Ramos (cell line): ENCODE measurements at regions not wholly inside any gene's neighbourhood (a gene's known extent, or its start where the extent isn't known, plus 50 kb on each side); places are given as distances from the start of the nearest gene placed in this dataset.
"Not testable (repeated sequence)": the region's sequence is repeated elsewhere in the genome, so short reads cannot be mapped to it uniquely, and the experiment has no call there.

Experiments
- in situ Hi-C: fragments of 300-500 bp; cut with MboI; formaldehyde crosslinking; loops from one replicate; pipeline ENCODE4 v1.14.3; 2022; ENCODE audit warnings: low sequenced_read_pairs; ENCODE audit not compliant: unreplicated experiment

DNA sequence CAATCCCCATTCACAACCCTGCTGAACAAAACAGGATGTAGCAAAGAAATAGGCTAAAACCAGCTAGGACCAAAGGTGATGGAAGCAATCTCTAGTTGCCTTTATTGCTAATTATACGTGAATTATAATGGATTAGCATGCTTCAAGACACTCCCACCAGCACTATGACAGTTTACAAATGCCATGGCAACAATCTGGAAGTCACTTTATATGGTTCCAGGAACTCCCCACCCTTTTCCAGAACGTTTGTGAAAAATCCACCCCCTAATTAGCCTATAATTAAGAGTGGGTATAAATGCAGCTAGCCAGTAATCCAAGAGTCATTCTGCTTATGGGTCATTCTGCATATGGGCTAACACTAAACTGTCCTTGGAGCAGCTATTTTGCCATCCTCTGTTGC is 328.7 kb downstream of the FLRT2 start:
- in situ Hi-C loops = no loop called here

DNA sequence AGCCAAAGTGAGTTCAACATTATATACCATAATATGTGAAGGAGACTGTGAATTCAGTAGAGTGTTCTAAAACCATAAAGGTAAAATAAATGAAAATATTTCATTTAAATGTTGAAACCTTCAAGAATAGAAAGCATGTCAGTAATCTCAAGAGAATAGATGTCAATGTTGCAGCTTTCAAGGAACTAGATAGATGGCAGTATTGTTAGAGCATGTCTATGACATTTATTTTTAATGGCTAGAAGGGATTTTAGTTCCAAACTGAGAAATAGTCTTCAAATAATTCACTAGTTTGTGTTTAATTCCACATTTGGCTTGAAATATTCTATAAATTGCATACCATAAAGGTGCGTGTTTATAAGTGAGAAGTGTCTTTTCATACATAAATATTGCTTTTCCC is 326.5 kb downstream of the FLRT2 start:
- in situ Hi-C loops = no loop called here

- in situ Hi-C loops = no loop called here
These were observed 324.1 kb downstream of the FLRT2 start for GRCh38 chr14:85853996-85854526.

DNA sequence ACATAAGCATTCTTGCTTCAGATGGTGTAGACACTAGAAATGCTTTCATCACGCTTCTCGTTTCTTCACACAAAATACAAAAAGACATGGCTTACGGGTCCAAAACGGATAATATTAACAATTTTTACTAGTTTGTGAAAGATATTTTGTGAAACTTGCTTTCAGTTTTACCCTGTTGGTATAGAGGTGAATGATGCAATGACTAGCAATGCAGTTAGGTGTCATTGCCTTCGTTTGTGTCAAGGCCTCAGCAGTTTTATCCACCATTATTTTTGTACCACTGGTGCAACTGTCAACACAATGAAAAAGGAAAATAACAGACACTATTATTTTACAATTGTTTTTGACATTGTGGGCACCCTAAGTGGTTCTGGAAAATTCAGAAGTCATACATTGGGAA is 323.0 kb downstream of the FLRT2 start:
- in situ Hi-C loops = no loop called here

DNA sequence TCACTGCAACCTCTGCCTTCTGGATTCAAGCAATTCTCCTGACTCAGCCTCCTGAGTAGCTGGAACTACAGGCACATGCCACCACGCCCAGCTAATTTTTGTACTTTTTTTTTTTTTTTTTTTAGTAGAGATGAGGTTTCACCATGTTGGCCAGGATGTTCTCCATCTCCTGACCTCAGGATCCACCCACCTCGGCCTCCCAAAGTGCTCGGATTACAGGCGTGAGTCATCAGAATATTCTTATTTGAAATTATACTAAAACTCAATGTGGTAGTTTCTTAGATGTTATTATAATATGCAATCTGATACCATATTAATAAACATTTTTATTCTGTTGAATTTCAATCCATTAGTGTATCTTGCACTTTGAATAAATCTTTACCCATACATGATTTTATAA is 322.2 kb downstream of the FLRT2 start:
- in situ Hi-C loops = not testable (repeated sequence)

DNA sequence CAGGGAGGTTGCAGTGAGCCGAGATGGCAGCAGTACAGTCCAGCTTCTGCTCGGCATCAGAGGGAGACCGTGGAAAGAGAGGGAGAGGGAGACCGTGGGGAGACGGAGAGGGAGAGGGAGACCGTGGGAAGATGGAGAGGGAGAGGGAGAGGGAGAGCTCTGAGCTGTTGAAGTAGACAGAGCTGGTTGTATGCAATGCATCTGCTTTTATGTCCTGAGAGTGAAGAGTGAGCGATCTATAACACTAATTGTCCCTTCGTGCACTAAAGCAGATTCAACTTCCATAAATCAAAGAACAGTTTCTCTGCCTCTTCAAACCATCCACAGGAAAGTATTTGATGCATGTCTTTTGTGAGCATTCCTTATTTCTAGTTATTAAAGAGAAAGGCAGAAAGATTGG is 300.6 kb downstream of the FLRT2 start:
- in situ Hi-C loops = not testable (repeated sequence)

DNA sequence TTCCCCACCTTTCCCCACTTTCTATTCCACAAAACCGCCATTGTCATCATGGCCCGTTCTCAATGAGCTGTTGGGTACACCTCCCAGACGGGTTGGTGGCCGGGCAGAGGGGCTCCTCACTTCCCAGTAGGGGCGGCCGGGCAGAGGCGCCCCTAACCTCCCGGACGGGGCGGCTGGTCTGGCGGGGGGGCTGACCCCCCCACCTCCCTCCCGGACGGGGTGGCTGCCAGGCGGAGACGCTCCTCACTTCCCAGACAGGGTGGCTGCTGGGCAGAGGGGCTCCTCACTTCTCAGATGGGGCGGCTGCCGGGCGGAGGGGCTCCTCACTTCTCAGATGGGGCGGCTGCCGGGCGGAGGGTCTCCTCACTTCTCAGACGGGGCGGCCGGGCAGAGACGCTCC is 299.7 kb downstream of the FLRT2 start:
- in situ Hi-C loops = not testable (repeated sequence)

- in situ Hi-C loops = no loop called here
These were observed 294.6 kb downstream of the FLRT2 start for GRCh38 chr14:85824526-85824925.

DNA sequence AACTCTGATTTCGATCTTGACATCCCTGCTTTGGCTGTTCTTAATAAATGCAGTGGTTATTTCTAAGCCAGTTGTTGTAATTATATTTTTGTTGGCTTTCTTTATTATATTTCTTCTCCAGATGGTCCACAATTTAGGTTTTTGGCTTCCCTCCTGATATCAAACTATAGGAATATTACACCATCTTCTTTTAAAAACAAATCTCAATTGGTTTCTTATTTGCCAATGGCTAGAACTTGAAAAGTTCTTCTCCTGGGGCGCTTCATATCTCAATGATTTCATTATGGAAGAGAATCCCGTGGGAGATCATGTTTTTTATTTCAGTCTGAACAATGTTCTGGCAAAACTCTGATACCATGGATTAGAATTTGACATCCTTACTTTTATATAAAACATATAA is 292.3 kb downstream of the FLRT2 start:
- in situ Hi-C loops = no loop called here

GRCh38 chr14:85817430-85817829 is 287.5 kb downstream of the FLRT2 start:
- in situ Hi-C loops = no loop called here

- in situ Hi-C loops = no loop called here
These were observed 283.1 kb downstream of the FLRT2 start for GRCh38 chr14:85813040-85813439.

GRCh38 chr14:85811340-85811739 is 281.4 kb downstream of the FLRT2 start:
- in situ Hi-C loops = no loop called here

- in situ Hi-C loops = no loop called here
These were observed 269.7 kb downstream of the FLRT2 start for GRCh38 chr14:85799668-85800067.

DNA sequence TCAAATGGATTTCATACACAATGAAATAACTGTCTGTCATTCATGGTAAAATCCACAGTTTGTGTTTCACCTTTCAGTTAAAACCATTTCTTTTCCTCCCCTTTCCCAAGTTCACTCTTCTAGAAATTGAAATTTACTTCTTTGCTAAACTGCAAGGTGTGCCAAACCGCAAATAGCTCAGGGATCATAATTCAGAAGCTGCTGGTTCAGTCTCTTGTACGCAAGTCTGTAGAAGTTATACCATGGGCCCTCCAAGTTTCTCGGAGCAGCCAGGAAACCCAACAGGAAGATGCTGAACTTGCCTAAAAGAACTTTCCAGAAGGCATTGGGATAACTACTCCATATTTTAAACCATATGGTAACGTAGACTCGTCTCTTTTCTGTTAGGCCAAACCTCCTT is 268.9 kb downstream of the FLRT2 start:
- in situ Hi-C loops = no loop called here

DNA sequence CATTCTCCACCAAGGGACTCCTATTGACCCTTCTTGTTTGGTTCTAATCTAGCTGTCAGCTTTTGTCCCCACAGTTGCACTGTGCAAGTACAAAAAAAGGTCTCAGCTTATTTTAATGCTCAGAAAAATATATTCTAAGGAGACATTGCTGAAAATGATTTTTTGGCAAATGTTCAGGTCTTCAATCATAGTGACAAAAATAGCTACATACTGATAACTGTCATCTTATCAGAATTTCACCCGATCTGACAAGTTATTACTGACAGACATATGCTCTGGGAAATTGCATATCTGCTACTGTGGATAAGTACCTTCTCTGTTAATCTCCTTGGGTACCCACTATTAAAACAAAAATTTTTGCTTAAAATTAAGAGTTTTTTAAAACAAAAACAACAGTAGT is 263.6 kb downstream of the FLRT2 start:
- in situ Hi-C loops = no loop called here

DNA sequence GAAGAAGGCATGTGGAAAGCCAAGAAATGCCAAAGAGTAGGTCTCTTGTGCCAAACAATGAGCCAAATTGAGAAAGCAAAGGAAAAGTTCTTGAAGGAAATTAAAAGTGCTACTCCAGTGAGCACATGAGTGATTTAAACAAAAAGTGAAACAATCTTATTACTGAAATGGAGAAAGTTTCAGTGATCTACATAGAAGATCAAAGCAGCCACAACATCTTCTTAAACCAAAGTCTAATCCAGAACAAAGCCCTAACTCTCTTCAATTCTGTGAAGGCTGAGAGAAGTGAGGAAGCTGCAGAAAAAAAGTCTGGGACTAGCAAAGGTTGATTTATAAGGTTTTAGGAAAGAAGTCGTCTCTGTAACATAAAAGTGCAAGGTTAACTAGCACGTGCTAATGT is 259.6 kb downstream of the FLRT2 start:
- in situ Hi-C loops = no loop called here

GRCh38 chr14:85788470-85789233 is 258.7 kb downstream of the FLRT2 start:
- in situ Hi-C loops = no loop called here

GRCh38 chr14:85766295-85766694 is 236.4 kb downstream of the FLRT2 start:
- in situ Hi-C loops = no loop called here

DNA sequence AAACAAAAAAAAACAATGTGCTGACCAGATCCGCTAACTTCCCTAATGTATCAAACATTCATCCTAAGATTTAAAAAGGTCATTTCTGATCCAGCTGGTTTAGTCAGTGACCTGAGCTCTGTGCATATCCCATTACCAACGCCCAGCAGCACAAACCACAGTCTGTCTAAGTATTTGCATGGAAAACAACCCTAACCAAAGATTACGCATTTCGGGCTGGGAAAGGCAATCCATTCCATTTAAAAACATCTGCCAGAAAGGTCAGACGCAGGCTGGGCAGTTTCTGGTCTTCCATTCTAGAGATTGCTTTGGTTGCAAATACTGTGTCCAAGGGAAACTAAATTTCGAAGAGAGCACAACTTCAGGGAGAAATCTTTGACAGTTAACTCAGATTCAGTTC is 234.9 kb downstream of the FLRT2 start:
- in situ Hi-C loops = no loop called here

DNA sequence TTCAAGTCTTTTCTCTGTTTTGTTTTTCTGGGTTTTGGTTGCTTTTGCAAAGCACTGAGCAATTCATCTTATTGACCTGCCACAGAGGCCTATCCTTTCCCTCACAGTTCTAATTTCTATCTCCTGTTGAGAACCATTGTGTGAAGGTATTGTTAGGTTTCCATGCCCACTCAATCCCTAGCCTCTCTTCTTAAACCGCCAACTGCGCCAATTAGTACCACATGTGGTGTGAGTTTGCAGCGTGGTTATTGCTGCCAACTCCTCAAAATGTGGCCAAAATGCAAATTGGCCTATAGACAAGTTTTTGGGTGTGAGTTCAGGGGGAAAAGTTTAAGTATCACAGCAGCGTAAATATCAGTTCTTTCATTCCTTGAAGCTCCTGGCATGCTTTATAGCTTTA is 232.6 kb downstream of the FLRT2 start:
- in situ Hi-C loops = no loop called here

DNA sequence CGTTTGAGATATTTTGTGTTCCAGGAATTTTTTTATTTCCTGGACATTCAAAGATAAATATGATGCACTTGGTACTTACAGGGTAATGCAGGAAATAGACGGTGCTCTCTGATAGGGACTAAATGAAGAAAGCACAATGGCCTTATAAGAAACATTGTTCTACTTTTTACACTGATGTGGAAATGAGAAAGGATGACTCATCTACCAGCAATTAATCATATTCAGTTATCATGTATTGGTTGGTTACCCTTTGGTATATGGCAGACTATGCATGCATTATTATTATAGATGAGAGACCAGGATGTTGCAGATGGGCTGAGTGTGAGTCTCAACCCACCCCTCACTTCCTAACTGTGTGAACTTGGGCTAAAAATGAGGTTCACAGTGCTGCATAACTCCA is 222.2 kb downstream of the FLRT2 start:
- in situ Hi-C loops = no loop called here

DNA sequence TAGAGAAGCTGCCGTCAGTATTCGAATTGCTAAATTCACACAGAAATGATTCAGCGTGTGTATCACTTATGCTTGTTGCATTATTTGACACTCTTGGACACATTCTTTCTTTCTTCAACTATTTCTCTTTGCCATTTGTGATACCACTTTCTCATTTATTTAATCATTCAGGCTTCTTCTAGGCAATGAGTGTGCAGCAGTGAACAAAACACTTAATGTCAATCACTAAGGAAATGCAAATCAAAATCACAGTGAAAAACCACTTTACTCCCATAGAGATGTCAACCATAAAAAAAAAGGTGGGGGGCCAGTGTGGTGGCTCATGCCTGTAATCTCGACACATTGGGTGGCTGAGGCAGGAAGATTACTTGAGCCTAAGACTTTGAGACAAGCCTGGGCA is 214.6 kb downstream of the FLRT2 start:
- in situ Hi-C loops = no loop called here
